DOHH2 (cell line): ENCODE measurements at regions not wholly inside any gene's neighbourhood (a gene's known extent, or its start where the extent isn't known, plus 50 kb on each side); places are given as distances from the start of the nearest gene placed in this dataset.

Experiments
- H3F3A ChIP-seq: fragments of 200-600 bp; sonication (generic), shearing (Covaris generic); 2 replicates; pipeline ENCODE4 v1.6.0; 2016; ENCODE audit warnings: antibody characterized with exemption, mild to moderate bottlenecking; ENCODE audit not compliant: control insufficient read depth, insufficient read depth
- H3K27ac ChIP-seq: fragments of 200-600 bp; sonication (generic); 2 replicates; pipeline ENCODE4 v1.5.1; 2014; ENCODE audit warnings: low read depth, mild to moderate bottlenecking, low read length, moderate library complexity
- H3K27me3 ChIP-seq: fragments of 200-600 bp; sonication (generic); 2 replicates; pipeline ENCODE4 v1.6.1; 2014; ENCODE audit warnings: mild to moderate bottlenecking, low read length, mixed read lengths; ENCODE audit not compliant: control insufficient read depth
- H3K36me3 ChIP-seq: fragments of 200-600 bp; sonication (generic); 2 replicates; pipeline ENCODE4 v1.6.1; 2014; ENCODE audit warnings: mild to moderate bottlenecking, low read length, moderate library complexity, mixed read lengths; ENCODE audit not compliant: control insufficient read depth
- H3K4me1 ChIP-seq: fragments of 200-600 bp; sonication (generic); 2 replicates; pipeline ENCODE4 v1.6.1; 2014; ENCODE audit warnings: mild to moderate bottlenecking, low read length, mixed read lengths; ENCODE audit not compliant: control insufficient read depth
- H3K4me2 ChIP-seq: fragments of 200-600 bp; sonication (generic); 2 replicates; pipeline ENCODE4 v1.6.0; 2014; ENCODE audit warnings: mild to moderate bottlenecking, low read length, moderate library complexity
- H3K4me3 ChIP-seq: fragments of 200-600 bp; sonication (generic); 2 replicates; pipeline ENCODE4 v1.5.1; 2014; ENCODE audit warnings: mild to moderate bottlenecking, low read length, mixed read lengths
- H3K79me2 ChIP-seq: fragments of 200-600 bp; sonication (generic); 2 replicates; pipeline ENCODE4 v1.6.1; 2014; ENCODE audit warnings: mild to moderate bottlenecking, low read length, mixed read lengths; ENCODE audit not compliant: control insufficient read depth
- H3K9me2 ChIP-seq: fragments of 200-600 bp; sonication (generic); replicated peaks from 2 replicates; pipeline ENCODE4 v1.6.1; 2014; ENCODE audit warnings: mild to moderate bottlenecking, low read length, mixed read lengths; ENCODE audit not compliant: control insufficient read depth
- H3K9me3 ChIP-seq: fragments of 200-600 bp; sonication (generic); 2 replicates; pipeline ENCODE4 v1.6.1; 2014; ENCODE audit warnings: antibody characterized with exemption, low read length, mixed read lengths; ENCODE audit not compliant: control insufficient read depth, insufficient read depth
- H4K20me1 ChIP-seq: fragments of 200-600 bp; sonication (generic); 2 replicates; pipeline ENCODE4 v1.6.0; 2014; ENCODE audit warnings: low read depth, mild to moderate bottlenecking, antibody characterized with exemption, low read length, moderate library complexity; ENCODE audit not compliant: control insufficient read depth, insufficient read depth
- EZH2phosphoT487 ChIP-seq: fragments of 200-600 bp; sonication (generic); IDR thresholded peaks from 2 replicates; pipeline ENCODE4 v1.6.1; 2017; ENCODE audit warnings: borderline replicate concordance, mild to moderate bottlenecking, antibody characterized with exemption, low read length, moderate library complexity, mixed read lengths
- TF ChIP-seq, protein P1 (sequence below): fragments of 200-600 bp; sonication (generic); IDR thresholded peaks from one replicate; pipeline ENCODE4 v1.5.1; 2014; ENCODE audit warnings: antibody characterized with exemption, mild to moderate bottlenecking, low read depth, low read length; ENCODE audit not compliant: poor library complexity, severe bottlenecking

DNA sequence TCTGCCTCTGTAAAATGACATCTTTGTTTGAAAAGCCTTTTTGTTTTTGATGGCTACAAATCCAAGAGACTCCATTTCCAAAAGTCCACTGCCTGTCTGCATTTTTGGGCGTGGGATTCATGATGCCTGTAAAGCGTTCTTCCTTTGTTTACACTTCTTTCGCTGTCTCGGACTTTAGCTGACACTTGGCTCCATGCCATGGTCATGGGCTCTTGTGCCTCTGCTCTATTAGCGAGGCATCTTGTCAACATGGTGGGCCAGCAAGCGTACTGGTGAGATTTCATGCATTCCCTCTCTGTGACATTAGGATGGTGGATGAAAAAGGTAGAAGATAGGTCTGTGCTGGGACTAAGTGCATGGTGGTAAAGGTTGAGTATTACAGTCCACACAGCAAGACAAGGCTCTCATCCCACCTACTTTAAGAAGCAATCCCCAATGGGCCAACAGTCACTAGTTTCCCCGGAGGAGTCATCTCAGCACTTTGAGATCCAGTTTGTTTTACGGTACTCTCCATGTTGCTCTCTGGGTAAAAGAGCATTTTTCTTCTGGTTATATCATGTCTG, 298.2 kb upstream of the KLF3 start:
- Histone ChIP-seq H3K79me2 (no peaks in the 10 kb centered on the region), H4K20me1 (no peaks in the 10 kb centered on the region), H3F3A (no peaks in the 10 kb centered on the region), H3K4me1 (no peaks in the 10 kb centered on the region), H3K9me3 (no peaks in the 10 kb centered on the region), H3K36me3 (no peaks in the 10 kb centered on the region), H3K27me3 (no peaks in the 10 kb centered on the region), H3K4me3 (no peak overlapping the region), H3K9me2 (no peaks in the 10 kb centered on the region), H3K4me2 (no peak overlapping the region), H3K27ac (no peak overlapping the region)
- TF ChIP-seq, protein P1, sequence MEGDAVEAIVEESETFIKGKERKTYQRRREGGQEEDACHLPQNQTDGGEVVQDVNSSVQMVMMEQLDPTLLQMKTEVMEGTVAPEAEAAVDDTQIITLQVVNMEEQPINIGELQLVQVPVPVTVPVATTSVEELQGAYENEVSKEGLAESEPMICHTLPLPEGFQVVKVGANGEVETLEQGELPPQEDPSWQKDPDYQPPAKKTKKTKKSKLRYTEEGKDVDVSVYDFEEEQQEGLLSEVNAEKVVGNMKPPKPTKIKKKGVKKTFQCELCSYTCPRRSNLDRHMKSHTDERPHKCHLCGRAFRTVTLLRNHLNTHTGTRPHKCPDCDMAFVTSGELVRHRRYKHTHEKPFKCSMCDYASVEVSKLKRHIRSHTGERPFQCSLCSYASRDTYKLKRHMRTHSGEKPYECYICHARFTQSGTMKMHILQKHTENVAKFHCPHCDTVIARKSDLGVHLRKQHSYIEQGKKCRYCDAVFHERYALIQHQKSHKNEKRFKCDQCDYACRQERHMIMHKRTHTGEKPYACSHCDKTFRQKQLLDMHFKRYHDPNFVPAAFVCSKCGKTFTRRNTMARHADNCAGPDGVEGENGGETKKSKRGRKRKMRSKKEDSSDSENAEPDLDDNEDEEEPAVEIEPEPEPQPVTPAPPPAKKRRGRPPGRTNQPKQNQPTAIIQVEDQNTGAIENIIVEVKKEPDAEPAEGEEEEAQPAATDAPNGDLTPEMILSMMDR, result no peak
- TF ChIP-seq EZH2phosphoT487, result no peak

DNA sequence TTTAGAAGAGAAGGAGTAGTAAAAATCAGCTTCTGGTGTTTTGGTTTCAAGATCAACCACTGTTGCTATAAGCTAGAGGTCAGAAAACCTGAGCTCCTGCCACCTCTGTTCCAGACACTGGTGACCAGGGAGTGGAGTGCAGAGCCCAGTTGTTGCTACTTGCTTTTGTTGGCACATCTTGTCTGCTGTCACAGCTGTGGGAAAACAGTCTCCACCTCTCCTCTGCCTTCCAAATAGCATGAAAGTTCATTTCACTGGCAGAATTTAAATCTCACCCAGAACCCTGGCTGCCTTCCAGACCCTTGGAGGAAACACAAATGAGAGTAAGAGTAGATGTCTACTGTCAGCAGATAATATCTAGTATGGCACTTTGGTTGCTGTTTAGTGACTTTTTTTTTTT, 297.5 kb upstream of the KLF3 start:
- Histone ChIP-seq H3K4me3 (no peak overlapping the region), H3K27ac (no peak overlapping the region), H3K36me3 (no peaks in the 10 kb centered on the region), H4K20me1 (no peaks in the 10 kb centered on the region), H3K79me2 (no peaks in the 10 kb centered on the region), H3K4me2 (no peak overlapping the region), H3K4me1 (no peaks in the 10 kb centered on the region), H3K27me3 (no peaks in the 10 kb centered on the region), H3F3A (no peaks in the 10 kb centered on the region), H3K9me3 (no peaks in the 10 kb centered on the region), H3K9me2 (no peaks in the 10 kb centered on the region)
- TF ChIP-seq EZH2phosphoT487, result no peak

DNA sequence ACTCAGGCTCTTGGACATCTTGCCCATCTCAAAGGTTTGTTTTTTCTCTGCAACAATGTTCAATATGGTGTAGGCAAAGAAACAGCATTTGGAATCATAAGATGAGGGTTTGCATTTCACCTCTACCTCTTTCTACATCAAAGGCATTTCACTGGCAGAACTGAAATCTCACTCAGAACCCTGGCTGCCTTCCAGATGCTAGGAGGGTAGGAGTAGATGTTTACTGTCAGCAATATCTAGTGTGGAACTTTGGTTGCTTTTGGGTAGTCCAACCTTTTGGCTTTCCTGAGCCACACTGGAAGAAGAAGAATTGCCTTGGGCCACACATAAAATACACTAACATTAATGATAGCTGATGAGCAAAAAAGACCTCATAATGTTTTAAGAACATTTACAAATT, 297.0 kb upstream of the KLF3 start:
- no peaks in the 10 kb centered on the region for H4K20me1 ChIP-seq
- no peak overlapping the region for H3K4me2 ChIP-seq
- no peaks in the 10 kb centered on the region for H3K9me3 ChIP-seq
- H3K27me3 ChIP-seq, result no peaks in the 10 kb centered on the region
- H3K36me3 ChIP-seq, result no peaks in the 10 kb centered on the region
- TF ChIP-seq, protein P1, result no peak
- no peak for TF ChIP-seq EZH2phosphoT487
- no peaks in the 10 kb centered on the region for H3K4me1 ChIP-seq
- no peaks in the 10 kb centered on the region for H3K79me2 ChIP-seq
- no peaks in the 10 kb centered on the region for H3F3A ChIP-seq
- H3K27ac ChIP-seq, result no peak overlapping the region
- H3K4me3 ChIP-seq, result no peak overlapping the region
- no peaks in the 10 kb centered on the region for H3K9me2 ChIP-seq

DNA sequence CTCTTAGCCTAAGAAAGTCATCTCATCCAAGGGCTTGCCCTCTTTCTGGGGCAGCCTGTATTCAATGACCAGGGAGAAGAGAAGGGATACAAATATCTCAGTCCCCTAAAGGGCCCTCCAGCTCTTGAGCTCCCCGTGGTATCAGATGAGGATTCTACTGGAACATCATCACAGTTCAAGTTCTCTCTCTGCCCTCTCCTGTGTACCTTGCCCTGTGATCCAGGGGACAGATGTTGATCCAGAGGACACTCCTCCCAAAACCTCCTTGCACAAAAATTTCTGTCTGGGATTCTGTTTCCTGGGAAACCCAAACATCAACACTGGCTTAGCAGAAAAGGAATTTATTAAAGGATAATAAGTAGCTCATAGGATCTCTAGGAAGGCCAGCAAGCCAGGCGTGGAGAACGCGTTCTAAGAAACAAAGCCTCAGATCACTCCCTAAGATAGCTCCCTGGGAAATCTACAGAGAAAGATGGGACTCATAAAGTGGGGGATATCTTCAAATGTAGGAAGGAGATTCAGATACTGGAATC, 296.3 kb upstream of the KLF3 start:
- Histone ChIP-seq H3K4me1 (no peaks in the 10 kb centered on the region), H3K4me3 (no peak overlapping the region), H3K27me3 (no peaks in the 10 kb centered on the region), H3K36me3 (no peaks in the 10 kb centered on the region), H3K9me2 (no peaks in the 10 kb centered on the region), H3K9me3 (no peaks in the 10 kb centered on the region), H3F3A (no peaks in the 10 kb centered on the region), H3K27ac (no peak overlapping the region), H4K20me1 (no peaks in the 10 kb centered on the region), H3K79me2 (no peaks in the 10 kb centered on the region), H3K4me2 (no peak overlapping the region)
- TF ChIP-seq, protein P1, result no peak
- no peak for TF ChIP-seq EZH2phosphoT487
